Colonic mucosa (tissue), 4 donors: ENCODE measurements at regions not wholly inside any gene's neighbourhood (a gene's known extent, or its start where the extent isn't known, plus 50 kb on each side); places are given as distances from the start of the nearest gene placed in this dataset.

Experiments used
- DNase-seq: peaks from one replicate; pipeline ENCODE4 v3.0.0-alpha.2; 2020
- H3K27ac ChIP-seq: fragments of 200-600 bp; one replicate; pipeline ENCODE4 v1.8.0; 2021
- H3K27me3 ChIP-seq: fragments of 200-600 bp; one replicate; pipeline ENCODE4 v1.8.0; 2021
- H3K36me3 ChIP-seq: fragments of 200-600 bp; one replicate; pipeline ENCODE4 v1.8.0; 2021
- H3K4me1 ChIP-seq: fragments of 200-600 bp; one replicate; pipeline ENCODE4 v1.8.0; 2021; ENCODE audit warnings: mild to moderate bottlenecking
- H3K4me3 ChIP-seq: fragments of 200-600 bp; one replicate; pipeline ENCODE4 v1.8.0; 2021
- H3K9ac ChIP-seq, 2 donors: one replicate each; pipeline ENCODE4 v1.7.0; 2013; ENCODE audit warnings: control low read depth in 2 of 2, low read depth in 2 of 2, low read length in 2 of 2
- H3K9me3 ChIP-seq: fragments of 200-600 bp; one replicate; pipeline ENCODE4 v1.8.0; 2021
- intact Hi-C: fragments of 100-400 bp; cut with DNase I; formaldehyde crosslinking; loops from one replicate; pipeline ENCODE4 v1.14.1; 2022
- TF ChIP-seq, protein P1 (sequence below): fragments of 200-600 bp; IDR thresholded peaks from one replicate; pipeline ENCODE4 v1.8.0; 2022; ENCODE audit warnings: antibody characterized with exemption, mild to moderate bottlenecking
- donor health status: healthy.
- donor health status: DM: no; HTN: no; CAD: no.
- donor health status: DM: no; HTN: no; CAD: no.

DNA sequence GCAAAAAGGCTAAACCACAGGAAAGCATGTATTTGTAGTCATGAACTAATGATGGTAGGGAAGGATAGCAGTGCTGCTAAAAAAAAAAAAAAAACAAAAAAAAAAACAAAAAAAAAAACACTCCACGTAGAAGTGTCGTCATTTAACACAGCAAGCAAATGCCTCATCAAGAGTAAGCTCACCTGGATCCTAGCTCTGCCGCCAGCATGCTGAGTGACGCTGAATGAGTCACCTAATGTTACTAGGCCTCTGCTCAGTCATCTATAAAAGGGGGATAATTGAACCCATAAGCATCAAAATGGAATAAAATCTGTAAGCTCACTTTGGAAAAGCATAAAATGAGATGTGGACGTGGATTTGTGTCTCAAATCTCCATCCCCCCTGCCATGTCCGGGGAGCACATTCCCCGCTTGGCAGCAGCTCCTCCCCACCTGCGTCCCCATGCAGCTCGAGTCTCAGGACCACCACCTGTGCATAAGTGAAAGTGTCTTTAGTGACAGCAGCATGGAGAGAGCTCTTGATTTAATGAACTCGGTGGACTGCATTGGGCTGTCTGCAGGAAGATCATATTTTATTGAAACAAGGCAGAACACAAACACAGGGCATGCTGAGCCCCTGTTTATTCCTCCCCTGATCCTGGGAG is 427.5 kb downstream of the LRATD1 start:
- no peak for DNase-seq
- H3K9ac ChIP-seq, result no peak overlapping the region
- H3K27me3 ChIP-seq, result no peaks in the 10 kb centered on the region
- intact Hi-C loops, result no loop called here
- TF ChIP-seq, protein P1, sequence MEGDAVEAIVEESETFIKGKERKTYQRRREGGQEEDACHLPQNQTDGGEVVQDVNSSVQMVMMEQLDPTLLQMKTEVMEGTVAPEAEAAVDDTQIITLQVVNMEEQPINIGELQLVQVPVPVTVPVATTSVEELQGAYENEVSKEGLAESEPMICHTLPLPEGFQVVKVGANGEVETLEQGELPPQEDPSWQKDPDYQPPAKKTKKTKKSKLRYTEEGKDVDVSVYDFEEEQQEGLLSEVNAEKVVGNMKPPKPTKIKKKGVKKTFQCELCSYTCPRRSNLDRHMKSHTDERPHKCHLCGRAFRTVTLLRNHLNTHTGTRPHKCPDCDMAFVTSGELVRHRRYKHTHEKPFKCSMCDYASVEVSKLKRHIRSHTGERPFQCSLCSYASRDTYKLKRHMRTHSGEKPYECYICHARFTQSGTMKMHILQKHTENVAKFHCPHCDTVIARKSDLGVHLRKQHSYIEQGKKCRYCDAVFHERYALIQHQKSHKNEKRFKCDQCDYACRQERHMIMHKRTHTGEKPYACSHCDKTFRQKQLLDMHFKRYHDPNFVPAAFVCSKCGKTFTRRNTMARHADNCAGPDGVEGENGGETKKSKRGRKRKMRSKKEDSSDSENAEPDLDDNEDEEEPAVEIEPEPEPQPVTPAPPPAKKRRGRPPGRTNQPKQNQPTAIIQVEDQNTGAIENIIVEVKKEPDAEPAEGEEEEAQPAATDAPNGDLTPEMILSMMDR, result no peak
- no peaks in the 10 kb centered on the region for H3K9me3 ChIP-seq
- H3K4me1 ChIP-seq, result no peaks in the 10 kb centered on the region
- no peak overlapping the region for H3K27ac ChIP-seq
- H3K36me3 ChIP-seq, result no peaks in the 10 kb centered on the region
- no peak overlapping the region for H3K4me3 ChIP-seq

DNA sequence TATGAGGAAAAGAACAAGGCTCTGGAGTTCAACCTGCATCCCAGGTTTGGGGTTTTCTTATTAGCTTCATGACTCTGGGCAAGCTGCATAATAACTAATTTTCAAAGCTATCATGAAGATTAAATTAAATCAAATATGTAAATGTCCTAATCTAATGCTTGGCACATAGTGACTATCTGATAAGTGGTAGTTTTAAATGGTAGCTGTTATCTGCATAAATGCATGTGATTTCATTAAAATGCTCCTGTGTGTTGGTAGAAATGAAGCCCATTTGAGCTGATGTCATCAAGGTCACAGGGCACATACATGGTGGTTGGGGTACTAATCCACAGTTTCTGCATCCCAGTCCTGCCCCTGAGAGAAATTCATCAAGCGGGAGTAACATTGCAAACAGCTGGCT is 428.8 kb downstream of the LRATD1 start:
- no peak overlapping the region for H3K4me3 ChIP-seq
- no peaks in the 10 kb centered on the region for H3K9me3 ChIP-seq
- H3K27me3 ChIP-seq, result no peaks in the 10 kb centered on the region
- TF ChIP-seq, protein P1, result no peak
- intact Hi-C loops, result no loop called here
- no peak overlapping the region for H3K9ac ChIP-seq
- H3K36me3 ChIP-seq, result no peaks in the 10 kb centered on the region
- no peak for DNase-seq
- H3K4me1 ChIP-seq, result no peaks in the 10 kb centered on the region
- no peak overlapping the region for H3K27ac ChIP-seq

DNA sequence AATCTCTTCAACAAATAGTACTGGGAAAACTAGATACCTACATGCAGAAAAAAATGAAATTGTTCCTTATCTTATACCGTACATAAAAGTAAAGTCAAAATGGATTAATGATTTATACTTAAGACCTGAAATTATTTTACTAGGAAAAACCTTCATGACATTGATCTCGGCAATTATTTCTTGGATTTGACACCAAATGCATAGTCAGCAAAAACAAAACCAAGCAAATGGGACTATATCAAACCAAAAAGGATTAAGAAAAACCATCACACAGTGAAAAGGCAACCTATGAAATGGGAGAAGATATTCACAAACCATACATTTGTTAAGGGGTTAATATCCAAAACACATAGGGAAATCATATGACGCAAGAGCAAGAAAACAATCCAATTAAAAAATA is 433.6 kb downstream of the LRATD1 start:
- Histone ChIP-seq H3K27me3 (no peaks in the 10 kb centered on the region), H3K36me3 (no peaks in the 10 kb centered on the region), H3K4me1 (no peaks in the 10 kb centered on the region), H3K9ac (no peak overlapping the region), H3K4me3 (no peak overlapping the region), H3K27ac (no peak overlapping the region), H3K9me3 (no peaks in the 10 kb centered on the region)
- intact Hi-C loops, result no loop called here
- TF ChIP-seq, protein P1, result no peak
- DNase-seq, result no peak

DNA sequence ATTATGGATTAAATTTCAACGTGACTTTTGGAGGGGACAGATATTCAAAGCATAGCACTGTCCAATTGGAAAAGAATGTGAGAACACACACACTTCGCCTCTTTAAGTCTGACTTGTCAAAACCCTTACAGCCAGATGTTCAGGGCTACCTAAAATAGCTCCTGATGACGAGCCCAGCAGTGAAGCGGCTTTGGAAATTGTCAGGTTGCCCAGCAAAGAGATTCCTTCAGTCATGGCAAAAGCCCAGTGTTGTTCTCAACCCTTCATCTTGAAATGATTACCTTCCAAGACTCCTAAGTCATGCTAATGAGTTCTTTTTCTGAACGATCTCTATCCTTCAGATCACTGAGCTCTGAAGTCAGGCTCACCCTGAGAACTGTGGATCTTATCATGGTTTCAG is 436.6 kb downstream of the LRATD1 start:
- Histone ChIP-seq H3K27ac (no peak overlapping the region), H3K4me3 (no peak overlapping the region), H3K9ac (no peak overlapping the region), H3K27me3 (no peaks in the 10 kb centered on the region), H3K9me3 (no peaks in the 10 kb centered on the region), H3K4me1 (no peaks in the 10 kb centered on the region), H3K36me3 (no peaks in the 10 kb centered on the region)
- TF ChIP-seq, protein P1, result no peak
- intact Hi-C loops, result no loop called here
- no peak for DNase-seq

DNA sequence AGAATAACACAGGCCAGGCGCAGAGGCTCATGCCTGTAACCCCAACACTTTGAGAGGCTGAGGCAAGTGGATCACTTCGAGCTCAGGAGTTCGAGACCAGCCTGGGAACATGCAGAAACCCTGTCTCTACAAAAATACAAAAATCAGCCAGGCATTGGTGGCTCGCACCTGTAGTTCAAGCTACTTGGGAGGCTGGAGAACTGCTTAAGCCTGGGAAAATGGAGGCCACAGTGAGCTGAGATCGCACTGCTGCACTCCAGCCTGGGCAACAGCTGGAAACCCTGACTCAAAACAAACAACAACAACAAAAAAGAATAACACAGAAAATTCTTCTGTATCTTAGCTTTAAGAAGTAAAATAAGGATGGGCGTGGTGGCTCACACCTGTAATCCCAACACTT is 440.3 kb downstream of the LRATD1 start:
- Histone ChIP-seq H3K36me3 (no peaks in the 10 kb centered on the region), H3K27me3 (no peaks in the 10 kb centered on the region), H3K4me1 (no peaks in the 10 kb centered on the region), H3K9ac (no peak overlapping the region), H3K27ac (no peak overlapping the region), H3K4me3 (no peak overlapping the region), H3K9me3 (no peaks in the 10 kb centered on the region)
- TF ChIP-seq, protein P1, result no peak
- DNase-seq, result no peak
- intact Hi-C loops, result no loop called here
